ENCODE measurements at regions not wholly inside any gene's neighbourhood (a gene's known extent, or its start where the extent isn't known, plus 50 kb on each side); places are given as distances from the start of the nearest gene placed in this dataset.

DNA sequence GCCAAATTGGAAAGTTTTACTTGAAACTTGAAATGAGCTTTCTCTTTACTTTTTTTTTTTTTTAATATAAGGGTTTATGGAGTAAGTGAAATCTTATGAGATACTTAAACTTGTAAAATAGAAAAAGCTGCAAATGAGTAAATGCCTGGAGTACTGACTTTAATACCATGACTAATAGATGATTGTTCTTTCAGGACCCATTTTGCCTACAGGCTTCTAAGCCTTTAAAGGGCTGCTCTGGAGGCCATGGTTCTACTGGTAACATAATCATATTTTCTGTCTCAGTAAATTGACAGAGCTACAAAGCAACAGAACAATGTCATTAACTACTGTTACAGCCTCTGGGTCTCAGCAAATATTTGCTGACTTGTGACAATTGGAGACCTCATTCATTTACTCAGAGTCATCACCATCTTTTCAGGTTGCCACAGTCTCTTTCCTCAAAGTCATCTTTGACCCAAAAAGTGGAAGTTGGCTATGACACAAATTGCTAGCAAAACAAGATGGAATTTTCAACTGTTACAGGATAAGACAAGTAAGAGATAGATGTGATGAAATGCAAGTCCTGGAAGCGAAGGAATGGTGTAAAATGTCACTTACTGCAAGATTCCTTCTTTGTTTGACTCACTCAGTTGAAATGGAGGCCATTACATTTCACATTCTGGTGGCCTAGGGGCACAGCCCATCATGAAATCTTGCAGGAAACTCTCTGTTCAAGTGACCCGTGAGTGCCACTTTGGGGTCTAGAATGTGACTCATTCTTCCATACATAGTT lies 132.7 kb downstream of the BTC start:
- no peak overlapping the region for H3K4me3 ChIP-seq (ENCODE audit: low read depth, low read length)

DNA sequence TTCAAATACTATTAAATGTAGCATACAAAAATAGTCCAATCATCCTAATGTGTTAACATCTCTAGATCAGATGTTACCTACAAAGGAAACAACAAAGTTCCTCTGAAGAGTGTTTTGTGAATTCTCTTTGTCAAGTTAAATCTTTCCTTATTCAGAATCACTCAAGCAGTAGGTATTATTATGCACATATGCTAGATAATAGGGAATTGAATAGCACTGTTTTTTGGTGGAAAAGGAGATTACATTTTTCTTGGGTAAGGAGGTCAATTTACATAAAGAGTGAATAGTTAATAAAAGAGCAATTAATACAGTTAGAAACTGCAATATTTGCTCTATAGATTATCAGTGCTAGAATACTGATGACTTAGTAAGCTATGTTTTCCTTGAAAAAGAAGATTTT lies 130.7 kb downstream of the BTC start:
- Histone ChIP-seq H3K27me3 (ENCODE audit: insufficient read depth, low read depth, severe bottlenecking) (no peaks in the 10 kb centered on the region), H3K27ac (no peak overlapping the region), H3K9me3 (ENCODE audit: severe bottlenecking) (no peaks in the 10 kb centered on the region), H3K36me3 (no peaks in the 10 kb centered on the region; the same call in 1 of the 2 replicates), H3K4me3 (ENCODE audit: low read depth, low read length) (no peak overlapping the region)
- DNase-seq: no peak
- TF ChIP-seq, protein P1, sequence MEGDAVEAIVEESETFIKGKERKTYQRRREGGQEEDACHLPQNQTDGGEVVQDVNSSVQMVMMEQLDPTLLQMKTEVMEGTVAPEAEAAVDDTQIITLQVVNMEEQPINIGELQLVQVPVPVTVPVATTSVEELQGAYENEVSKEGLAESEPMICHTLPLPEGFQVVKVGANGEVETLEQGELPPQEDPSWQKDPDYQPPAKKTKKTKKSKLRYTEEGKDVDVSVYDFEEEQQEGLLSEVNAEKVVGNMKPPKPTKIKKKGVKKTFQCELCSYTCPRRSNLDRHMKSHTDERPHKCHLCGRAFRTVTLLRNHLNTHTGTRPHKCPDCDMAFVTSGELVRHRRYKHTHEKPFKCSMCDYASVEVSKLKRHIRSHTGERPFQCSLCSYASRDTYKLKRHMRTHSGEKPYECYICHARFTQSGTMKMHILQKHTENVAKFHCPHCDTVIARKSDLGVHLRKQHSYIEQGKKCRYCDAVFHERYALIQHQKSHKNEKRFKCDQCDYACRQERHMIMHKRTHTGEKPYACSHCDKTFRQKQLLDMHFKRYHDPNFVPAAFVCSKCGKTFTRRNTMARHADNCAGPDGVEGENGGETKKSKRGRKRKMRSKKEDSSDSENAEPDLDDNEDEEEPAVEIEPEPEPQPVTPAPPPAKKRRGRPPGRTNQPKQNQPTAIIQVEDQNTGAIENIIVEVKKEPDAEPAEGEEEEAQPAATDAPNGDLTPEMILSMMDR (IDR thresholded peaks at IDR 0.05; ENCODE audit: low read depth, low read length): no peak

More for the DNA sequence above, 132.7 kb downstream of the BTC start:
- H3K9me3 ChIP-seq (ENCODE audit: severe bottlenecking): no peaks in the 10 kb centered on the region
- TF ChIP-seq, protein P1 (IDR thresholded peaks at IDR 0.05; ENCODE audit: low read depth, low read length): no peak
- H3K36me3 ChIP-seq: no peaks in the 10 kb centered on the region; the same call in 1 of the 2 replicates
- no peak overlapping the region for H3K27ac ChIP-seq
- no peaks in the 10 kb centered on the region for H3K27me3 ChIP-seq (ENCODE audit: insufficient read depth, low read depth, severe bottlenecking)
- DNase-seq: no peak

DNA sequence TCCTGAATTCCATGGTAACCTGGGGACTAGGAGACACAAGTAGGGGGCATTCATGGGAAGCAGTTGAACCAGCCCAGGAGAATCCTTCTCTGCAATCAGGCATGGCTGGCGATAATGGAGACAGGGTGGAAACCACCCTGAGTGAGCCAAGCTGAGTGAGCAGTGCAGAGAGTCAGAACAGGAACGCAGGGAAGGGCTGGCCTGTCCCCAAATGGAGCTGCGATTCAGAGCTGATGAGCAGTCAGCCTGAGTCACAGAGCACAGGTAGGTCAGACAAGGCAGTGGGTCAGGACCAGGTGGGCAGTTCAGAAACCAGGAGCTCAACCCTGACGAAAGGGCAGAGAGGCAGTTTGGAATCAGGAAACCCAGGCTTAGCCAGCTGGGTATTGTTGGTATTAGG lies 129.0 kb downstream of the BTC start:
- no peaks in the 10 kb centered on the region for H3K27me3 ChIP-seq (ENCODE audit: insufficient read depth, low read depth, severe bottlenecking)
- peak; percentile 9 for DNase-seq
- no peak overlapping the region for H3K4me3 ChIP-seq (ENCODE audit: low read depth, low read length)
- TF ChIP-seq, protein P1 (IDR thresholded peaks at IDR 0.05; ENCODE audit: low read depth, low read length): no peak
- no peak overlapping the region for H3K27ac ChIP-seq
- no peaks in the 10 kb centered on the region; the same call in 1 of the 2 replicates for H3K36me3 ChIP-seq
- H3K9me3 ChIP-seq (ENCODE audit: severe bottlenecking): no peaks in the 10 kb centered on the region

DNA sequence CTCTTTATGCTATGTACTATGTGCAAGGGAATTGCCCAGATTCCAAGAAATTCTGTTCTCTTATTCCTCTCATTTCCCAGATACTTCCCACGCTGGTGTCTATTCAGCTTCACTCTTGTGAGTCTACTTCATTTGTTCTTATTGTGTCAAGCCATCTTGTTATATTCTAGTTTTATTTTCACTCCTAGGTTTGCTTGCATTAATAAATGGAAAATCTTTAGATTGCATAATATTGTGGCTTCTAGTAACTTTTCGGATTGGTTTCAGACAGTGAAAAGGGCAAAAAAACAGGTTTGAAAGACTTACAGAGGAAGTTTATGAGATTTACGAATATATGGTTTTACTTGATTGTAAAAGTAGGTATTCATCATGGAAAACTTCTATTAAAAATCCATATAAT lies 128.4 kb downstream of the BTC start:
- no peak overlapping the region for H3K4me3 ChIP-seq (ENCODE audit: low read depth, low read length)
- no peak overlapping the region for H3K27ac ChIP-seq
- no peaks in the 10 kb centered on the region; the same call in 1 of the 2 replicates for H3K36me3 ChIP-seq
- H3K9me3 ChIP-seq (ENCODE audit: severe bottlenecking): no peaks in the 10 kb centered on the region
- TF ChIP-seq, protein P1 (IDR thresholded peaks at IDR 0.05; ENCODE audit: low read depth, low read length): no peak
- no peak for DNase-seq
- H3K27me3 ChIP-seq (ENCODE audit: insufficient read depth, low read depth, severe bottlenecking): no peaks in the 10 kb centered on the region

DNA sequence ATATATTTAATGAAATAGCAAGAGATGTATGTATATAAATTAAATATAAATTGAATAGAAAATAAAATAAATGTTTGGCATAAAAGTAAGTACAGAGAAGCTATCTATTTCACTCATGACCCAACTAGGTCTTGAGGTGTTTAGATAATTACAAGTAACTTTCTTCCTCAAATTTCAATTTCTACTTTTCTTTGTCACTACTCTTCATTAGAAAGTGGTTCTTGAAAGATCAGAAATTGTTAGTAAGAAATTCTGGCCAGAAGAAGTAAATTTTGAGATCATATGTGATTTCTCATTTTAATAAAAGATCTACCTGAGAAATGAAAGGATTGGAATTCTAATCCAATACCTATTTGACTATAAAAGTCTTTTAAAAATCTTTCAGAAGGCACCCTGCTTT lies 126.9 kb downstream of the BTC start:
- no peak for DNase-seq
- no peak overlapping the region for H3K27ac ChIP-seq
- TF ChIP-seq, protein P1 (IDR thresholded peaks at IDR 0.05; ENCODE audit: low read depth, low read length): no peak
- H3K36me3 ChIP-seq: no peaks in the 10 kb centered on the region; the same call in 1 of the 2 replicates
- H3K27me3 ChIP-seq (ENCODE audit: insufficient read depth, low read depth, severe bottlenecking): no peaks in the 10 kb centered on the region
- no peaks in the 10 kb centered on the region for H3K9me3 ChIP-seq (ENCODE audit: severe bottlenecking)
- H3K4me3 ChIP-seq (ENCODE audit: low read depth, low read length): no peak overlapping the region
